ENCODE measurements at regions not wholly inside any gene's neighbourhood (a gene's known extent, or its start where the extent isn't known, plus 50 kb on each side); places are given as distances from the start of the nearest gene placed in this dataset.
"Not testable (repeated sequence)": the region's sequence is repeated elsewhere in the genome, so short reads cannot be mapped to it uniquely, and the experiment has no call there.

DNA sequence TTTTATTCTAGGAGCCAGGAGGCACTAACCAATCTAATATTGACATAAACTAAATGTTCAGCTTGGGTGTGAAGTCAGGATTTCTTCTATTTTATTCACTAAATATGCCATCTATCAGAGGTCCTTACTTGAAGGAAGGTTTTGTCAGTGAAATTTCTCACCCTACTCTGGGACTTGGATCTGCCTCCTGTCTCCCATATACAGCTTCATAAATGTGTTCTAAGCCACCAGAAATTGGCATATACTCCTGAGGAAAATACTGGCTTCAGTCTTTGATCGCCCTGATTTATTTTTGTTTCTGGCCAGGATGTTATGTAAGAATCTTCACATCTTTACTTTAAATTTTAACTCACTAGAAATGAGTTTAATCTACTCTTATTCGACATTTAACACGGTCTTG lies 647.7 kb downstream of the C6orf118 start:
- TF ChIP-seq CTCF (IDR thresholded peaks at IDR 0.05; ENCODE audit: control insufficient read depth, extremely low read depth, insufficient read depth): no peak
- no peak for DNase-seq (ENCODE audit: low read depth)
- no peak overlapping the region for H3K4me3 ChIP-seq (ENCODE audit: low read depth, low read length)

DNA sequence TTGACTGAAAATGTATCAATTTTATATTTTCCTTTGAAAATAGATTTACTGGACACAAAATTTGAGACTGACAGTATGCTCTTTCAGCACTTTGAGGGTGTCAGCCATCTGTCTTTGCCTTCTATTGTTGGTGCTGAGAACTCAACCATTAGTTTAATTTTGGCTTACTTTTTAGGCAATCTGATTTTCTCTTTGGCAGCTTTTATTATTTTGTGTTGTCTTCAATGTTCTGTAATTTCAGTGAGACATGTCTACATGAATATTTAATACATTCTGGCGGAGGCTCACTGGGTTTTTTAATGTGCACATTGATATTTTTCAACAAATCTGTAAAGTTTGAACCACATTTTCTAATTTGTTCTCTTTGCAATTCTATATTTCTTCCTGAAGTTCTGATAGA lies 648.6 kb downstream of the C6orf118 start:
- no peak overlapping the region for H3K4me3 ChIP-seq (ENCODE audit: low read depth, low read length)
- TF ChIP-seq CTCF (IDR thresholded peaks at IDR 0.05; ENCODE audit: control insufficient read depth, extremely low read depth, insufficient read depth): no peak
- DNase-seq (ENCODE audit: low read depth): no peak

DNA sequence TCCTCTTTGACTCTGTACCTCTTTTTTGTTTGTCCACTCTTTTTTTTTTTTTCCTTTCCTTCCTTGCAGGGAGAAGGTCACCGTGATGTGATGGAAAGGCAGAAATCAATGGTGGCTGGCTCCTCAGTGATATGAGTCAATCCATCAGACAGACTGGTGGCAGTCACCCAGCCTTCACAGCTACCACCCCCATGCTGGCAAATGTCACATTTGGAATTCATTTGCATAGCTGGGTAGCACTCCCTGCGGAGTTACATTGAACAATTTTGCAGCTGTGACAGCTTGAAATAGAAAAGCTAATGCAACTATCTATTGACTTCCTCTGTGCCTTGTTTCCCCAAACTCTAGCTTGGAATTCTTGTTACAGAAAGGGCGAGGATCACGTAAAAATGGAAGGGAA lies 668.4 kb downstream of the C6orf118 start:
- no peak overlapping the region for H3K4me3 ChIP-seq (ENCODE audit: low read depth, low read length)
- DNase-seq (ENCODE audit: low read depth): no peak
- no peak for TF ChIP-seq CTCF (IDR thresholded peaks at IDR 0.05; ENCODE audit: control insufficient read depth, extremely low read depth, insufficient read depth)

DNA sequence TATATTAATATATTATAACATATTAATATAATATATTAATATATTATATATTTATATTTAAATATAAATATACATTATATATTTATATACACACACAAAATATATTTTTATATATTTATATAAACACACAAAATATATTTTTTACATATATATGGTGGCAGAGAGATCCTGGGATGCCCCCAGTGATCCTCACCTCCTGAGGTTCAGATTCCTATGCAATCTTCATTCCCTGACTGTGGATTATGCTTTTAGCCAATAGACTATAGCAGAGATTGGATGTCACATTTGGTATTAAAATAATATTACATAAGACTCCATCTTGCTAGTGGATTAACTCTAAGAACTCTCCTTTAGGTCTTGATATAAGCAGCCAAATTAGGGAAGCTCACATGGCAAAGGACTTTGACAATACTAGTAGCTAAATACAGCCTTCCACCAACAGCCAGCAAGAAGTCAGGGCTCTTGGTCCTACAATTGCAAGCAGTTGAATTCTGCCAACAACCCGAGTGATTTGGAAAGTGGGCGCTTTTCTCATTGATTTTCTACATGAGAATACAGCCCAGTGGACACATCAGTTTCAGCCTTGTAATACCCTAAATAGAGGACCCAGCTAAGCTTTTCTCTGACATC lies 681.0 kb downstream of the C6orf118 start:
- no peak overlapping the region for H3K4me3 ChIP-seq (ENCODE audit: low read depth, low read length)
- TF ChIP-seq CTCF (IDR thresholded peaks at IDR 0.05; ENCODE audit: control insufficient read depth, extremely low read depth, insufficient read depth): no peak
- DNase-seq (ENCODE audit: low read depth): no peak

GRCh38 chr6:164616917-164617524 lies 692.4 kb downstream of the C6orf118 start:
- H3K4me3 ChIP-seq (ENCODE audit: low read depth, low read length): no peak overlapping the region
- TF ChIP-seq CTCF (IDR thresholded peaks at IDR 0.05; ENCODE audit: control insufficient read depth, extremely low read depth, insufficient read depth): no peak
- no peak for DNase-seq (ENCODE audit: low read depth)

- no peak for DNase-seq (ENCODE audit: low read depth)
- TF ChIP-seq CTCF (IDR thresholded peaks at IDR 0.05; ENCODE audit: control insufficient read depth, extremely low read depth, insufficient read depth): peak; percentile 36; the same call in 1 of the 2 replicates
- no peak overlapping the region for H3K4me3 ChIP-seq (ENCODE audit: low read depth, low read length)
Measured at GRCh38 chr6:164612751-164613150, 696.7 kb downstream of the C6orf118 start.

- not testable (repeated sequence) for H3K4me3 ChIP-seq (ENCODE audit: low read depth, low read length); DNase-seq (ENCODE audit: low read depth)
Measured at GRCh38 chr6:164610859-164611258, 698.5 kb downstream of the C6orf118 start.

- not testable (repeated sequence) for H3K4me3 ChIP-seq (ENCODE audit: low read depth, low read length); DNase-seq (ENCODE audit: low read depth)
Measured at GRCh38 chr6:164602415-164602814, 707.0 kb downstream of the C6orf118 start.
